OCI-LY7 (cell line): ENCODE measurements at regions not wholly inside any gene's neighbourhood (a gene's known extent, or its start where the extent isn't known, plus 50 kb on each side); places are given as distances from the start of the nearest gene placed in this dataset.

ENCODE experiments used
- CTCF ChIP-seq: fragments of 200-600 bp; sonication (generic); conservative IDR thresholded peaks from 2 replicates; pipeline ENCODE4 v1.5.1; 2014; ENCODE audit warnings: mild to moderate bottlenecking, antibody characterized with exemption, low read length, moderate library complexity, mixed read lengths
- EZH2phosphoT487 ChIP-seq: fragments of 200-600 bp; sonication (generic); IDR thresholded peaks from 2 replicates; pipeline ENCODE4 v1.6.1; 2018; ENCODE audit warnings: low read depth, borderline replicate concordance, mild to moderate bottlenecking, mixed run types, antibody characterized with exemption, low read length, moderate library complexity, mixed read lengths

DNA sequence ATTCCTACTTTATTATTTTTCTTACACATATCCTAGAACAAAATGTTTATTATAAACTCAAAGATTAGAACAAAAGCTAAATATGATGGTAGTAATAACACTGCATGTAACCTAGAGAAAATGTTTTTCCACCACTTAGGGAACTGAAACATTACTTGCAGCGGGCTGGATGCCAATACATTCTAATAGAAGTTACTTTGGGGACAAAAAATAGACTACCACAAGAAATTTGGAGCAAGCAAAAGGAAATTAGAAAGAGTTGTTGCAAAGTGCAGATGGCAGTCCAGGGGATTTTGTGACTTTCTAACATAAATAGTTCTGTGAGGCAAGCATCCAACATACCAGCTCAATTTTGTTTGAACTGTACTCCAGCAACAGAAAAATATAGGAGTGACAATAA, 255.3 kb upstream of the GRIN3A start:
- no peak for TF ChIP-seq CTCF
- no peak for TF ChIP-seq EZH2phosphoT487
